Activated T-cell treated with anti-CD3 and anti-CD28 coated beads, Interleukin-2, amount 50 U/mL, for 4 hours (primary cell): ENCODE measurements at regions not wholly inside any gene's neighbourhood (a gene's known extent, or its start where the extent isn't known, plus 50 kb on each side); places are given as distances from the start of the nearest gene placed in this dataset.

Source experiments
- ATAC-seq, 2 donors: fragments of 200-7000 bp; cut with Tn5 transposase; one replicate each; pipeline ENCODE4 v1.10.0; 2021
- DNase-seq: peaks from one replicate; pipeline ENCODE4 v3.0.0-alpha.2; 2020
- H3K27me3 Mint-ChIP-seq: one replicate; pipeline ENCODE4 v1.8.0; 2021; ENCODE audit warnings: low read depth, mixed read lengths
- H3K36me3 Mint-ChIP-seq: one replicate; pipeline ENCODE4 v1.8.0; 2022; ENCODE audit warnings: mixed read lengths; ENCODE audit not compliant: insufficient read depth
- H3K4me1 Mint-ChIP-seq: one replicate; pipeline ENCODE4 v1.8.0; 2021; ENCODE audit warnings: low read depth, mixed read lengths
- H3K4me3 Mint-ChIP-seq: one replicate; pipeline ENCODE4 v1.8.0; 2021; ENCODE audit warnings: mild to moderate bottlenecking, moderate library complexity, mixed read lengths
- H3K9me3 Mint-ChIP-seq: one replicate; pipeline ENCODE4 v1.8.0; 2021; ENCODE audit warnings: mixed read lengths

GRCh38 chr10:108436096-108436495, 1271.6 kb upstream of the SORCS1 start:
- Mint-ChIP-seq H3K36me3 (no peaks in the 10 kb centered on the region), H3K27me3 (no peaks in the 10 kb centered on the region), H3K4me1 (no peaks in the 10 kb centered on the region), H3K4me3 (no peak overlapping the region), H3K9me3 (peaks cover 18% of the 10 kb centered on the region)
- ATAC-seq (no peak), DNase-seq (no peak)

DNA sequence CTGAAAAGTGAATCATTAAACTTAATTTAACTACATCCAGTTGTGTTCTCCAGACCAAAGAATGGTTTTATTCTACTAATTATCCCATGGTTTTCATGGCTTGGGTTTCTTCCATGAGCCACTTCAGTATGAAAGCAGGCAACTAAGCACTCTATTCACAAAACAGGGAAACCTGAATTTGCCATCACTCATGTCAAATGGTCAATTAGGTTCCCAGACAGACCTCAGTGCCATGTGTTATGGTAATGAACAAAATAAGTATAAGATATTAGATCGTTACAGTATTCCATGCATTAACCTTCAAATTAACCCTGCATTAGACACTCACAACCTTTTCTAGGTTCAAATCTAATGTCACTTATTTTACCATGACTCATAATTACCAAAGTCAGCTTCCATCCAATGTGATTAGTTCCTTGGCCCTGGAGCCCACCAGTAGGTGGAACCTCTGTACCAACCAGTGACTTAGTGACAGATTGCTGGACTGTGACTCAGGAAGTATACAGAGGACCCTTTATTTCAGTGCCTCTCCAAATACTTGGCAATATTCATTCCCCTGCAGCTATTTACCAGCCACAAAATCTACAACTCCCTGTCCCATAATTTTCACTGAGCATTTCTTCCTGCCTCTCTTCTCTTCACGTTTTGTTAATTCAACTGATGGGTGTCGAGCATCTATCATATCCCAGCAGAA, 1270.2 kb upstream of the SORCS1 start:
- no peak for ATAC-seq
- peaks cover 17% of the 10 kb centered on the region for H3K9me3 Mint-ChIP-seq
- no peak overlapping the region for H3K4me3 Mint-ChIP-seq

DNA sequence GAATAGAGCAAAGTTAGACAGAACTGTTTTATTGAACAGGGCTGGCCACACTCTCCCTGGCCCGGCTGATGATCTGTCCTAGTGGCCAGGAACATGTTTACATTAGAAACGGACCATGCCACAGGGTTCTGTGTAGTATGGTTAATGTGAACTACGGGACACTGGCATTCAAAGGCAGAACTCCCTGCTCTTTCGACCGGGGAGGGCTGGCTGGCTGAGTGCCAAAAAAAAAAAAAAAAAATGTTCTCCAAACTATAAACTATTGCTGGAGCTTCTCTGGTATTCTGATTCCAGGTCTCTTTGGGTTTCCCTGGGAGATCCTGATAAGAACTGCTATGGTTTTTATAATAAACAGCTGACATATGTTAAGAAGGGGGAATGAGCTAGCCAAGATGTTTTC, 1262.6 kb upstream of the SORCS1 start:
- Mint-ChIP-seq H3K9me3 (peaks cover 19% of the 10 kb centered on the region), H3K36me3 (no peaks in the 10 kb centered on the region), H3K27me3 (no peaks in the 10 kb centered on the region), H3K4me1 (no peaks in the 10 kb centered on the region), H3K4me3 (no peak overlapping the region)
- ATAC-seq (no peak), DNase-seq (no peak)

More for the DNA sequence above, 1270.2 kb upstream of the SORCS1 start:
- Mint-ChIP-seq H3K36me3 (no peaks in the 10 kb centered on the region), H3K27me3 (no peaks in the 10 kb centered on the region), H3K4me1 (no peaks in the 10 kb centered on the region)
- no peak for DNase-seq

DNA sequence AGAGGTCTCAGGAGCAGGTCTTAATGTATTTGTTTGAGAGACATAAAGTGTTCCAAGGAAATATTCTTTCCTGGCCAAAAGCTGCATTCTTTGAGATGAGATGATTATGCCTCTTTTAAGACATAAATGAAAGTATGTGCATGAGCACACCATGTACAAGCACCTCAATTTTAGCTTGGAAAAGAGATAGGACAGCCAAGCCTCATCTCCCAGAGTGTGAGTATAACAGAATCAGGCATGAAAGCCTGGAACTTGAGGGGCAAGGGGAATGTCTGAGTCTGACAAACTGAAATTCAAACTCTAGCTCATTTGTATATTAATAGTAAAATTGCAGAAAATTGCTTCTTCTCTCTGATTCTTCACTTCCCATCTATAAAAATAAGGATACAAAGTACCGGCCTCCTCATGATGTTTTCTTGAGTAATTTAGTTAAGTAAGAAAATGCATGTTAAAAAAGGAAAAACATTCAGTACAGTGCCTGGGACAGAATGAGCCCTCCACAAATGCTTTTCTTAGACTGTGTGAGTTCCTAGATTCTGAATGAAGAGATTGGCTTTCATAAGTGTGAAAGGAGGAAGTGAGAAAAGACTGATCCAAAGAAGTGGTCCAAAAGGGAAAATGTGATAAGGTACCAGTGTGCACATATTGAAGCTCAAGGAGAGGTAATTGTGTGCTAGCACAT, 1260.9 kb upstream of the SORCS1 start:
- no peak overlapping the region for H3K4me3 Mint-ChIP-seq
- H3K27me3 Mint-ChIP-seq: no peaks in the 10 kb centered on the region
- DNase-seq: no peak
- no peaks in the 10 kb centered on the region for H3K4me1 Mint-ChIP-seq
- H3K9me3 Mint-ChIP-seq: peaks cover 19% of the 10 kb centered on the region
- ATAC-seq: no peak
- no peaks in the 10 kb centered on the region for H3K36me3 Mint-ChIP-seq

- Mint-ChIP-seq H3K4me1 (no peaks in the 10 kb centered on the region), H3K27me3 (no peaks in the 10 kb centered on the region), H3K4me3 (no peak overlapping the region), H3K36me3 (no peaks in the 10 kb centered on the region), H3K9me3 (peaks cover 20% of the 10 kb centered on the region)
- ATAC-seq (no peak), DNase-seq (no peak)
Measured at GRCh38 chr10:108424656-108425055, 1260.2 kb upstream of the SORCS1 start.

- Mint-ChIP-seq H3K4me1 (no peaks in the 10 kb centered on the region), H3K36me3 (no peaks in the 10 kb centered on the region), H3K9me3 (peaks cover 20% of the 10 kb centered on the region), H3K27me3 (no peaks in the 10 kb centered on the region), H3K4me3 (no peak overlapping the region)
- DNase-seq (no peak), ATAC-seq (no peak)
Measured at GRCh38 chr10:108422286-108422685, 1257.8 kb upstream of the SORCS1 start.

- H3K36me3 Mint-ChIP-seq: no peaks in the 10 kb centered on the region
- no peak for DNase-seq
- no peaks in the 10 kb centered on the region for H3K4me1 Mint-ChIP-seq
- H3K27me3 Mint-ChIP-seq: no peaks in the 10 kb centered on the region
- H3K4me3 Mint-ChIP-seq: no peak overlapping the region
- no peak for ATAC-seq
- H3K9me3 Mint-ChIP-seq: peaks cover 20% of the 10 kb centered on the region
Measured at GRCh38 chr10:108421266-108421665, 1256.8 kb upstream of the SORCS1 start.

GRCh38 chr10:108413954-108414353, 1249.4 kb upstream of the SORCS1 start:
- Mint-ChIP-seq H3K36me3 (no peaks in the 10 kb centered on the region), H3K4me1 (no peaks in the 10 kb centered on the region), H3K4me3 (no peak overlapping the region), H3K9me3 (peaks cover 3% of the 10 kb centered on the region), H3K27me3 (no peaks in the 10 kb centered on the region)
- DNase-seq: no peak
- ATAC-seq: no peak

DNA sequence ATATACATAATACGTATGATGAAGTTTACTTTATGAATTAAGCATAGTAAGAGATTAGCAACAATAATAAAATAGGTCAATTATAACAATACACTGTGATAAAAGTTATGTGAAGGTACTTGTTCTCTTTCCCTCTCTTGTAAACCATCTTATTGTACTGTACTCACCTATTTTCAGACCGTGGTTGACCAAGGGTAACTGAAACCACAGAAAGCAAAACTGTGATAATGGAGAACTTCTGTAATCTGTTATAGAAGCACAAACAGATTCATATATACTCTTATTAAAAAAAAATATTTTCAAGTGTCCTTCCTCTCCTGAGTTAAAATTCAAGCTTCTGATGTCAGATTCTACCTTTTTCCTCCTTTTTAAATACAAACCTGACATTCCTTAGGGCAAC, 1247.8 kb upstream of the SORCS1 start:
- H3K4me3 Mint-ChIP-seq: no peak overlapping the region
- H3K27me3 Mint-ChIP-seq: no peaks in the 10 kb centered on the region
- no peaks in the 10 kb centered on the region for H3K36me3 Mint-ChIP-seq
- DNase-seq: no peak
- ATAC-seq: no peak
- H3K4me1 Mint-ChIP-seq: no peaks in the 10 kb centered on the region
- H3K9me3 Mint-ChIP-seq: peaks cover 3% of the 10 kb centered on the region

DNA sequence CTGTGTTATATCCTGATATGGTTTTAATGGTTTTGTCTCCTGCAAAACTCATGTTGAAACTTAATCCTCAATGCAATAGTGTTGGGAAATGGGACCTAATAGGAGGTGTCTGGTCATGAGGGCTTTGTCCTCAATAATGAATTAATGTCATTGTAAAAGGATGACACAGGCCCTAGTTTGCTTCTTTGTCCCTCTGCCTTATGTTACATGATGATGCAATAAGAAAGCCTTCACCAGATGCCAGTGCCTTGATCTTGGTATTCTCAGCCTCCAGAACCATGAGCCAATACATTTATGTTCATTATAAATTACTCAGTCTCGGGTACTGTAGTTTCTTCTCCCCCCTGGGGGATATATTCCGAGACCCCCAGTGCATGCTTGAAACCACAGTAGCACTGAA, 1247.4 kb upstream of the SORCS1 start:
- Mint-ChIP-seq H3K4me3 (no peak overlapping the region), H3K9me3 (peaks cover 3% of the 10 kb centered on the region), H3K27me3 (no peaks in the 10 kb centered on the region), H3K4me1 (no peaks in the 10 kb centered on the region), H3K36me3 (no peaks in the 10 kb centered on the region)
- DNase-seq (no peak), ATAC-seq (no peak)

DNA sequence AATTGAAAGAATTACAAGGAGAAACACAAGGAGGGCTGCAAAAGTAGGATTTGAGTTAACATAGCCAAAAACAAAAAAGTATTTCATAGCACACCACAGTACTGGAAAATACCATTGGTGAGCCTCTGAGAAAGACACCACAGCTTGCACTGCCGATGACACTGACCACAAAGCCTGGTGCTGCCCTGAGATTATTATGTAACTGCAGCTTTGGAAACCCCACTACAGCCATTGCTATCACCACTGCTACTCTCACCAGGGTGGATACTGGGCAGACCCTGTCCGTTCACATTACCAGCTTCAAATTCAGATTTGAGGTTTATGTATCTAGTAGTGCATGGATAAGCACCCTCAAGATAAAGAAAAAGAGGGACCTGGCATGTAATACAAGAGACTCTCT, 1246.7 kb upstream of the SORCS1 start:
- no peak for ATAC-seq
- no peaks in the 10 kb centered on the region for H3K36me3 Mint-ChIP-seq
- H3K4me3 Mint-ChIP-seq: no peak overlapping the region

DNA sequence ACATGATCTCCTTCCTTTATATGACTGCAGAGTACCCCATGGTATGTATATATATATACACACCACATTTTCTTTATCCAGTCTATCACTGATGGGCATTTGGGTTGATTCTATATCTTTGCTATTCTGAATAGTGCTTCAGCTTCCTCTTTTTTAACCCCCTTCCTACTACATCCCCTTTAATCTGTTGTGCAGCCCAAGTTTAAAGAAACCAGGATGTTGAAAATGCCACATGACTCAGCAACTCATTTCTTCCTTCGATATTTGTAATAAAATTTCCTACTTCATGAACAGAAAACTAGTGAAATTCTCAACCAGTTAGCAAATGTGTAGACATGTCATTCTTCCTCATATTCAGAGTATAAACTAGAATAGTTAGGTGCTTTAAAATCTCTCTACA, 1245.7 kb upstream of the SORCS1 start:
- Mint-ChIP-seq H3K27me3 (no peaks in the 10 kb centered on the region), H3K36me3 (no peaks in the 10 kb centered on the region), H3K9me3 (peaks cover 3% of the 10 kb centered on the region), H3K4me3 (no peak overlapping the region), H3K4me1 (no peaks in the 10 kb centered on the region)
- no peak for ATAC-seq
- DNase-seq: no peak

More for the DNA sequence above, 1246.7 kb upstream of the SORCS1 start:
- peaks cover 3% of the 10 kb centered on the region for H3K9me3 Mint-ChIP-seq
- no peak for DNase-seq
- H3K27me3 Mint-ChIP-seq: no peaks in the 10 kb centered on the region
- no peaks in the 10 kb centered on the region for H3K4me1 Mint-ChIP-seq

- Mint-ChIP-seq H3K9me3 (peaks cover 6% of the 10 kb centered on the region), H3K36me3 (no peaks in the 10 kb centered on the region), H3K4me1 (no peaks in the 10 kb centered on the region), H3K27me3 (no peaks in the 10 kb centered on the region), H3K4me3 (no peak overlapping the region)
- no peak for ATAC-seq
- no peak for DNase-seq
Measured at GRCh38 chr10:108409306-108409705, 1244.8 kb upstream of the SORCS1 start.

DNA sequence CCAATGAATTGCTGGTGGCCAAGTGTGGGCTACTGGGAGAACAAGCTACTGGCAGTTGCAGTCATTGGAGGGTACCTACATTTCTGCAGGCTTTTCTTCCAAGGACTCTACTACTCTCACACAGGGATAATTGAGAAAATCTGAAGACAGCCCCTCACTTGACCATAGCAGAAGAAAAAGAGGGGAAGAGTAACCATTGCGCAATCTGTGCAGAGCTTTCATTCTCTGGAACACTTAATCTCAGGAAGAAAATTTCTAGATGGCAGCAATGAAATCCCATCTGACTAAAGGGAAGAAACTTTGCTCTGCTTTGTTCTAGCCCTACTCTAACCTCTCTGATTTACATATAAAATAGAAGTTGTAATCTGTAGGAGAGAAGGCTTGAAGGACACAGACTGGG, 1239.6 kb upstream of the SORCS1 start:
- DNase-seq (no peak), ATAC-seq (no peak)
- peaks cover 3% of the 10 kb centered on the region for H3K9me3 Mint-ChIP-seq
- no peaks in the 10 kb centered on the region for H3K36me3 Mint-ChIP-seq
- H3K4me3 Mint-ChIP-seq: no peak overlapping the region
- no peaks in the 10 kb centered on the region for H3K27me3 Mint-ChIP-seq
- no peaks in the 10 kb centered on the region for H3K4me1 Mint-ChIP-seq

DNA sequence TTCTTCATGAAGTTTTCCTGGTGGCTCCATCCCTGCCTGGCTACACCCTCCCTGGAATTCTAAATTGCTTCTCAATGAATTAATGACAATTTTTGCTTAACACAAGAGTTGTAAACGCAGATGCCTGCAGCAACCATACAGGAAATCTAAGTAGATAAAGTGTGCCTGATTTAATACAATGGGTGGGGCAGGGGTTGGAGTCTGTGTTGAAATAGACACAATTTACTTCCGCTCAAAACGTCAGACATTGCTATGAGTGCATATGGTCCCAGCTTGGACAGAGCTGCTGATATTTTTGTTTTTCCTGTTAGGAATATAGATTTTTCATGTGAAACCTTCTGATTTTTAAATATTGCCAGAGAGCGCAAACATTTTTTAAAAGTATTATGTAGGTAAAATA, 1235.0 kb upstream of the SORCS1 start:
- DNase-seq: no peak
- no peak overlapping the region for H3K4me3 Mint-ChIP-seq
- no peaks in the 10 kb centered on the region for H3K9me3 Mint-ChIP-seq
- no peaks in the 10 kb centered on the region for H3K27me3 Mint-ChIP-seq
- ATAC-seq: no peak
- no peaks in the 10 kb centered on the region for H3K4me1 Mint-ChIP-seq
- H3K36me3 Mint-ChIP-seq: no peaks in the 10 kb centered on the region
